Astrocyte of the spinal cord (primary cell): ENCODE measurements at regions not wholly inside any gene's neighbourhood (a gene's known extent, or its start where the extent isn't known, plus 50 kb on each side); places are given as distances from the start of the nearest gene placed in this dataset.

Source experiments
- DNase-seq: peaks from one replicate; pipeline ENCODE4 v3.0.0; 2011; ENCODE audit warnings: low read depth, low spot score
- H3K4me3 ChIP-seq: 2 replicates; pipeline ENCODE4 v1.5.1; 2011; ENCODE audit warnings: low read depth, mild to moderate bottlenecking, low read length, moderate library complexity
- CTCF ChIP-seq: IDR thresholded peaks from 2 replicates; pipeline ENCODE4 v1.5.1; 2012; ENCODE audit warnings: low read depth, mild to moderate bottlenecking, low read length, inconsistent platforms
- in situ Hi-C: cut with HindIII; loops from 2 replicates; pipeline ENCODE4 v1.10.0; 2017; ENCODE audit warnings: low sequenced_read_pairs

GRCh38 chr12:67758119-67758518 lies 109.6 kb downstream of the DYRK2 start:
- no peak for TF ChIP-seq CTCF
- in situ Hi-C loops: no loop called here
- no peak for DNase-seq
- H3K4me3 ChIP-seq: no peak overlapping the region

GRCh38 chr12:67758521-67758920 lies 110.0 kb downstream of the DYRK2 start:
- DNase-seq: no peak
- H3K4me3 ChIP-seq: no peak overlapping the region
- no peak for TF ChIP-seq CTCF
- in situ Hi-C loops: no loop called here

- no peak overlapping the region for H3K4me3 ChIP-seq
- in situ Hi-C loops: no loop called here
- DNase-seq: no peak
- TF ChIP-seq CTCF: no peak
Measured at GRCh38 chr12:67759829-67760228, 111.3 kb downstream of the DYRK2 start.

GRCh38 chr12:67760586-67761275 lies 112.2 kb downstream of the DYRK2 start:
- no peak overlapping the region for H3K4me3 ChIP-seq
- DNase-seq: no peak
- in situ Hi-C loops: no loop called here
- no peak for TF ChIP-seq CTCF

- H3K4me3 ChIP-seq: no peak overlapping the region
- no peak for TF ChIP-seq CTCF
- in situ Hi-C loops: no loop called here
Measured at GRCh38 chr12:67761566-67761965, 113.0 kb downstream of the DYRK2 start.

GRCh38 chr12:67764055-67764454 lies 115.5 kb downstream of the DYRK2 start:
- DNase-seq: no peak
- H3K4me3 ChIP-seq: no peak overlapping the region
- no peak for TF ChIP-seq CTCF
- in situ Hi-C loops: no loop called here

More at GRCh38 chr12:67761566-67761965, 113.0 kb downstream of the DYRK2 start:
- no peak for DNase-seq
